ENCODE measurements at regions not wholly inside any gene's neighbourhood (a gene's known extent, or its start where the extent isn't known, plus 50 kb on each side); places are given as distances from the start of the nearest gene placed in this dataset.
A peak's percentile ranks its signal among the peaks of the same experiment; 100 is the strongest.
"Not testable (repeated sequence)": the region's sequence is repeated elsewhere in the genome, so short reads cannot be mapped to it uniquely, and the experiment has no call there.

- DNase-seq (ENCODE audit: low read depth): no peak
Observed at GRCh38 chr9:85487872-85488271, 253.9 kb downstream of the AGTPBP1 start.

GRCh38 chr9:85484235-85484634 lies 257.5 kb downstream of the AGTPBP1 start:
- DNase-seq (ENCODE audit: low read depth): no peak

GRCh38 chr9:85483208-85483607 lies 258.5 kb downstream of the AGTPBP1 start:
- DNase-seq (ENCODE audit: low read depth): no peak

- no peak for DNase-seq (ENCODE audit: low read depth)
Observed at GRCh38 chr9:85479305-85479704, 262.4 kb downstream of the AGTPBP1 start.

GRCh38 chr9:85478847-85479246 lies 262.9 kb downstream of the AGTPBP1 start:
- DNase-seq (ENCODE audit: low read depth): no peak

GRCh38 chr9:85474896-85475295 lies 266.9 kb downstream of the AGTPBP1 start:
- not testable (repeated sequence) for DNase-seq (ENCODE audit: low read depth)

- no peak for DNase-seq (ENCODE audit: low read depth)
Observed at GRCh38 chr9:85471791-85472190, 270.0 kb downstream of the AGTPBP1 start.

GRCh38 chr9:85469041-85469440 lies 272.7 kb downstream of the AGTPBP1 start:
- DNase-seq (ENCODE audit: low read depth): no peak

GRCh38 chr9:85466834-85467233 lies 274.9 kb downstream of the AGTPBP1 start:
- DNase-seq (ENCODE audit: low read depth): no peak

- DNase-seq (ENCODE audit: low read depth): not testable (repeated sequence)
Observed at GRCh38 chr9:85458114-85458864, 283.5 kb downstream of the AGTPBP1 start.

GRCh38 chr9:85453850-85454249 lies 287.9 kb downstream of the AGTPBP1 start:
- DNase-seq (ENCODE audit: low read depth): no peak

GRCh38 chr9:85452841-85453240 lies 288.9 kb downstream of the AGTPBP1 start:
- no peak for DNase-seq (ENCODE audit: low read depth)

- DNase-seq (ENCODE audit: low read depth): no peak
Observed at GRCh38 chr9:85451680-85452079, 290.1 kb downstream of the AGTPBP1 start.

- no peak for DNase-seq (ENCODE audit: low read depth)
Observed at GRCh38 chr9:85445887-85446286, 295.9 kb downstream of the AGTPBP1 start.

- DNase-seq (ENCODE audit: low read depth): no peak
Observed at GRCh38 chr9:85444243-85444642, 297.5 kb downstream of the AGTPBP1 start.

- DNase-seq (ENCODE audit: low read depth): no peak
Observed at GRCh38 chr9:85443190-85443598, 298.6 kb downstream of the AGTPBP1 start.

GRCh38 chr9:85439791-85440190 lies 302.0 kb downstream of the AGTPBP1 start:
- DNase-seq (ENCODE audit: low read depth): no peak

GRCh38 chr9:85433956-85434355 lies 307.8 kb downstream of the AGTPBP1 start:
- DNase-seq (ENCODE audit: low read depth): not testable (repeated sequence)

- DNase-seq (ENCODE audit: low read depth): not testable (repeated sequence)
Observed at GRCh38 chr9:85433551-85433950, 308.2 kb downstream of the AGTPBP1 start.

GRCh38 chr9:85433046-85433445 lies 308.7 kb downstream of the AGTPBP1 start:
- no peak for DNase-seq (ENCODE audit: low read depth)

- no peak for DNase-seq (ENCODE audit: low read depth)
Observed at GRCh38 chr9:85432599-85432998, 309.2 kb downstream of the AGTPBP1 start.

GRCh38 chr9:85431339-85432102 lies 310.2 kb downstream of the AGTPBP1 start:
- peak; percentile 15 for DNase-seq (ENCODE audit: low read depth)

GRCh38 chr9:85430659-85431338 lies 311.0 kb downstream of the AGTPBP1 start:
- no peak for DNase-seq (ENCODE audit: low read depth)
